AG04450 (cell line): ENCODE measurements at regions not wholly inside any gene's neighbourhood (a gene's known extent, or its start where the extent isn't known, plus 50 kb on each side); places are given as distances from the start of the nearest gene placed in this dataset.

ENCODE experiments used
- CTCF ChIA-PET: fragments of 300-600, 350-600 bp; formaldehyde crosslinking; extraction: SDS; loops from one replicate; lab custom pipeline; 2022; ENCODE audit warnings: antibody characterized with exemption, inconsistent platforms; lab: Charles Lee
- POLR2A ChIA-PET: fragments of 350-600 bp; formaldehyde crosslinking; extraction: SDS; loops from one replicate; lab custom pipeline; 2021; ENCODE audit warnings: antibody characterized with exemption, inconsistent platforms; lab: Yijun Ruan, JAX
- DNase-seq: peaks from one replicate; pipeline ENCODE4 v3.0.0-alpha.2; 2011; ENCODE audit warnings: low read depth, low spot score
- H3K27ac ChIP-seq: one replicate; pipeline ENCODE4 v1.5.1; 2012; ENCODE audit warnings: low read depth, low read length, control low read depth
- H3K27me3 ChIP-seq: one replicate; pipeline ENCODE4 v1.6.0; 2012; ENCODE audit warnings: low read length; ENCODE audit not compliant: control insufficient read depth, insufficient read depth
- H3K4me3 ChIP-seq: 2 replicates; pipeline ENCODE4 v1.5.1; 2011; ENCODE audit warnings: mild to moderate bottlenecking, low read depth, low read length, control low read depth
- H3K9me3 ChIP-seq: 2 replicates; pipeline ENCODE4 v1.5.1; 2012; ENCODE audit warnings: low read length; ENCODE audit not compliant: control insufficient read depth, insufficient read depth
- CTCF ChIP-seq: IDR thresholded peaks from 2 replicates; pipeline ENCODE4 v1.5.1; 2011; ENCODE audit warnings: low read depth, low read length, control low read depth, inconsistent platforms

DNA sequence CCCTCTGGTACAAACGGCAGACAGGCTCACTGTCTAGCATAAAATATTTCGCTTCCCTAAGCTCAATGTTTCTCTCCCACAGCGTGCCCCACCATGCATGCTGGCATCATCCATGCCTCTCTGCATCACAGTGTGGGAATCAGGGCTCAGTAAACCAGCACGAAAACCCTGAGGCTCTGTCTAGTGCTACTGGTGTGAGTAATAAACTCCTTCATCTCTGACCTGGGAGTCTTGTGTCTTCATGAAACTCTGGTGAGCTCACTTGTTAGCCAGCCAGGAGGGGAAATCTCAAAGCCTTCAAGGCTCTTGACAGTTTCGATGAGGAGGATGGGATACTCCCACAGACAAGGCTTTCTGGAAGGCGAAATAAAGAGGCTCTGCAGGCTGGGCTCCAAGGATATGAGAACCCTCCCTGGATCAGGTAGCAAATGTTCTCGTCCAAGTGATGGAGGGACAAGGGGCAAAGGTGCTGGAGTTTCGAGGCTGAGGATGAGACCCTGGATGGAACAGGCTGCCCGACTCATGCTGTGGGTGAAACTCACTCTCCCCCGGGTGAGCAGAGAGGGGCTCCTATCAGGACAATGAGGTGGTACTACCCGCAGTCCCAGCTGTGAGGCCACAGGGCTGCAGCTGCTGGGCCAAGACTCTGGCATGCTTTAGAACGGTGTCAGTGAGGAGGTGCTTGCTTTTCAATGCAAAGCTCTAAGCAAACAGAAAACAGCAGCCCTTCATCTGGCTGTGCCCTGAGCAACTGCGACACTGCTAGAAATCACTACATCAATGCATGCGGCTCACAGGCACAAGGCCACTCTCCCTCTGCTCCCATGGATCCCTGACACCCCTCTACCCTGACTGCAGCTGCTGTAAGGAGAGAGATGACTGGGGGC, 69.3 kb downstream of the SHANK2 start:
- POLR2A ChIA-PET: no interaction called here
- H3K27ac ChIP-seq: no peak overlapping the region
- no peaks in the 10 kb centered on the region for H3K27me3 ChIP-seq
- peaks cover 43% of the 10 kb centered on the region for H3K9me3 ChIP-seq
- no peak overlapping the region for H3K4me3 ChIP-seq
- TF ChIP-seq CTCF: no peak
- DNase-seq: no peak
- CTCF ChIA-PET: no interaction called here

DNA sequence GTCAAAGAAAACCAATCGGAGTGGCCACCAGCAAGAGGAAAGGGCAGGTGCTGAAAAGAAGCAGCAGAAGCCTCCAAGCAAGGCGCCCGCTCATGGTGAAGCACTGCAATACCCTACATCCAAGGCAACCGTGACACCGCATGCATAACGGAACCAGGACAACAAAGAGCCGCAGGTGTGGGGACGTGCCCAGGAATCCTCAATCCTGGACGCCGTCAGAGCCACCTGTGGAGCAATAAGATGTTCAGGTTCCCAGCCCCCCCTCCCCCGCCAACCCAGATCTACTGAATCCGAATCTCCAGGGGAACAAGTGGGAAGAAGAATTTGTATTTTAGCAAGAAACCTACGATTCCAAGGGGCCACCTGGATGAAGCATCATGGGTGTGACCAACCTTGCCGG, 70.8 kb downstream of the SHANK2 start:
- Histone ChIP-seq H3K4me3 (no peak overlapping the region), H3K9me3 (peaks cover 37% of the 10 kb centered on the region), H3K27me3 (no peaks in the 10 kb centered on the region), H3K27ac (no peak overlapping the region)
- no peak for TF ChIP-seq CTCF
- no peak for DNase-seq
- ChIA-PET POLR2A (no interaction called here), CTCF (no interaction called here)

GRCh38 chr11:71180694-71181470, 71.5 kb downstream of the SHANK2 start:
- Histone ChIP-seq H3K27me3 (no peaks in the 10 kb centered on the region), H3K4me3 (no peak overlapping the region), H3K9me3 (peaks cover 37% of the 10 kb centered on the region), H3K27ac (no peak overlapping the region)
- ChIA-PET CTCF (no interaction called here), POLR2A (no interaction called here)
- no peak for DNase-seq
- TF ChIP-seq CTCF: no peak

- ChIA-PET POLR2A (no interaction called here), CTCF (no interaction called here)
- Histone ChIP-seq H3K27me3 (no peaks in the 10 kb centered on the region), H3K9me3 (peaks cover 33% of the 10 kb centered on the region), H3K27ac (no peak overlapping the region), H3K4me3 (no peak overlapping the region)
- no peak for DNase-seq
- TF ChIP-seq CTCF: no peak
These were observed 72.3 kb downstream of the SHANK2 start for GRCh38 chr11:71179877-71180605.
